CD4-positive, alpha-beta T cell (primary cell): ENCODE measurements at regions not wholly inside any gene's neighbourhood (a gene's known extent, or its start where the extent isn't known, plus 50 kb on each side); places are given as distances from the start of the nearest gene placed in this dataset.

Source experiments
- ATAC-seq: fragments of 200-7000 bp; cut with Tn5 transposase; one replicate; pipeline ENCODE4 v1.10.0; 2022; ENCODE audit warnings: mild to moderate bottlenecking; ENCODE audit not compliant: poor library complexity
- CTCF ChIA-PET: fragments of 350-600 bp; sonication (Branson Sonifier 250); formaldehyde crosslinking; loops from one replicate; lab custom pipeline; 2021; ENCODE audit warnings: antibody characterized with exemption, inconsistent platforms; lab: Charles Lee
- POLR2A ChIA-PET: fragments of 350-600 bp; sonication (Branson Sonifier 250); formaldehyde crosslinking; loops from one replicate; lab custom pipeline; 2021; ENCODE audit warnings: antibody characterized with exemption, inconsistent platforms; lab: Charles Lee
- DNase-seq, 14 experiments: peaks; one replicate each; pipeline ENCODE4 v3.0.0-alpha.2; 2013 to 2020; ENCODE audit warnings: mixed read lengths in 2 of 14
- H3K27ac ChIP-seq, 2 donors: one replicate each; pipeline versions ENCODE4 v1.5.1 to v1.7.0; 2013; ENCODE audit warnings: low read length in 2 of 2, low read depth in 1 of 2, mild to moderate bottlenecking in 1 of 2
- H3K27me3 ChIP-seq, 2 experiments: 1 replicate in 1 of 2; 2 replicates in 1 of 2; pipeline versions ENCODE4 v1.6.1 to v1.7.0; 2013; ENCODE audit warnings: low read length in 2 of 2, control low read depth in 1 of 2, mild to moderate bottlenecking in 1 of 2, moderate library complexity in 1 of 2; ENCODE audit not compliant: insufficient read depth in 2 of 2, control insufficient read depth in 1 of 2
- H3K36me3 ChIP-seq: one replicate; pipeline ENCODE4 v1.6.1; 2013; ENCODE audit warnings: low read length, control low read depth; ENCODE audit not compliant: insufficient read depth
- H3K4me1 ChIP-seq: one replicate; pipeline ENCODE4 v1.6.1; 2013; ENCODE audit warnings: low read length, control low read depth; ENCODE audit not compliant: insufficient read depth
- H3K4me3 ChIP-seq: one replicate; pipeline ENCODE4 v1.5.1; 2013; ENCODE audit warnings: mild to moderate bottlenecking, low read length, moderate library complexity
- H3K9me3 ChIP-seq, 2 experiments: 1 replicate in 1 of 2; 2 replicates in 1 of 2; pipeline versions ENCODE4 v1.6.1 to v1.7.0; 2013; ENCODE audit warnings: low read length in 2 of 2, mild to moderate bottlenecking in 2 of 2, control low read depth in 1 of 2, moderate library complexity in 1 of 2; ENCODE audit not compliant: control insufficient read depth in 1 of 2, insufficient read depth in 1 of 2
- H3K27ac Mint-ChIP-seq: one replicate; pipeline ENCODE4 v1.8.0; 2020; ENCODE audit warnings: mixed read lengths
- H3K27me3 Mint-ChIP-seq: one replicate; pipeline ENCODE4 v1.8.0; 2021; ENCODE audit warnings: mixed read lengths
- H3K36me3 Mint-ChIP-seq: one replicate; pipeline ENCODE4 v1.8.0; 2021; ENCODE audit warnings: low read depth, mixed read lengths
- H3K4me1 Mint-ChIP-seq: one replicate; pipeline ENCODE4 v1.8.0; 2021; ENCODE audit warnings: low read depth, mixed read lengths
- H3K4me3 Mint-ChIP-seq: one replicate; pipeline ENCODE4 v1.8.0; 2020; ENCODE audit warnings: mild to moderate bottlenecking, mixed read lengths
- H3K9me3 Mint-ChIP-seq: one replicate; pipeline ENCODE4 v1.8.0; 2020; ENCODE audit warnings: mixed read lengths
- CTCF ChIP-seq: fragments of 200-600 bp; IDR thresholded peaks from one replicate; pipeline ENCODE4 v1.8.0; 2022; ENCODE audit warnings: antibody characterized with exemption, mild to moderate bottlenecking
- intact Hi-C, 2 experiments: fragments of 100-400 bp; cut with DNase I in 1 of 2; cut with micrococcal nuclease in 1 of 2; formaldehyde crosslinking; loops; one replicate each; pipeline versions ENCODE4 v1.15.1 to v1.9.0; 2023 to 2025; cut with DNase I, micrococcal nuclease

GRCh38 chr5:143972068-143972467, 160.1 kb downstream of the HMHB1 start:
- Histone ChIP-seq H3K4me1 (no peaks in the 10 kb centered on the region), H3K9me3 (no peaks in the 10 kb centered on the region), H3K4me3 (no peak overlapping the region), H3K27ac (no peak overlapping the region), H3K36me3 (no peaks in the 10 kb centered on the region), H3K27me3 (no peaks in the 10 kb centered on the region)
- intact Hi-C loops = no loop called here
- Mint-ChIP-seq H3K27me3 (peaks cover 7% of the 10 kb centered on the region), H3K4me3 (no peak overlapping the region), H3K27ac (no peak overlapping the region), H3K9me3 (no peaks in the 10 kb centered on the region), H3K36me3 (no peaks in the 10 kb centered on the region), H3K4me1 (no peaks in the 10 kb centered on the region)
- TF ChIP-seq CTCF = no peak
- DNase-seq (no peak), ATAC-seq (no peak)
- POLR2A ChIA-PET = no interaction called here
- CTCF ChIA-PET = no interaction called here

- Histone ChIP-seq H3K4me3 (no peak overlapping the region), H3K4me1 (no peaks in the 10 kb centered on the region), H3K36me3 (no peaks in the 10 kb centered on the region), H3K27ac (no peak overlapping the region), H3K27me3 (no peaks in the 10 kb centered on the region), H3K9me3 (no peaks in the 10 kb centered on the region)
- no peaks in the 10 kb centered on the region for H3K36me3 Mint-ChIP-seq
- H3K4me1 Mint-ChIP-seq = no peaks in the 10 kb centered on the region
- intact Hi-C loops = no loop called here
- ATAC-seq (no peak), DNase-seq (no peak)
- no peak overlapping the region for H3K4me3 Mint-ChIP-seq
- ChIA-PET POLR2A (interaction anchor here (0.7 kb wide), 1 partner anchor 1072 kb away, joined by 3 read pairs; no protein-coding TSS in a partner anchor), CTCF (no interaction called here)
- H3K27ac Mint-ChIP-seq = no peak overlapping the region
- no peaks in the 10 kb centered on the region for H3K27me3 Mint-ChIP-seq
- TF ChIP-seq CTCF = no peak
- no peaks in the 10 kb centered on the region for H3K9me3 Mint-ChIP-seq
These were observed 164.1 kb downstream of the HMHB1 start for GRCh38 chr5:143976055-143976454.

GRCh38 chr5:143977891-143978461, 166.0 kb downstream of the HMHB1 start:
- Histone ChIP-seq H3K9me3 (no peaks in the 10 kb centered on the region), H3K4me1 (no peaks in the 10 kb centered on the region), H3K36me3 (no peaks in the 10 kb centered on the region), H3K27ac (no peak overlapping the region), H3K27me3 (no peaks in the 10 kb centered on the region), H3K4me3 (no peak overlapping the region)
- Mint-ChIP-seq H3K4me1 (no peaks in the 10 kb centered on the region), H3K9me3 (no peaks in the 10 kb centered on the region), H3K4me3 (no peak overlapping the region), H3K27me3 (no peaks in the 10 kb centered on the region), H3K27ac (no peak overlapping the region), H3K36me3 (no peaks in the 10 kb centered on the region)
- intact Hi-C loops = no loop called here
- ChIA-PET POLR2A (no interaction called here), CTCF (interaction anchor here (0.8 kb wide), 1 partner anchor 22 kb away, joined by 3 read pairs; no protein-coding TSS in a partner anchor)
- no peak for DNase-seq
- TF ChIP-seq CTCF = no peak
- no peak for ATAC-seq
